Panc1 (cell line): ENCODE measurements at regions not wholly inside any gene's neighbourhood (a gene's known extent, or its start where the extent isn't known, plus 50 kb on each side); places are given as distances from the start of the nearest gene placed in this dataset.

ENCODE experiments used
- ATAC-seq: fragments of 200-7000 bp; cut with Tn5 transposase; 2 replicates; pipeline ENCODE4 v1.9.1; 2020; ENCODE audit warnings: mild to moderate bottlenecking, moderate library complexity
- BruUV-seq: library from RNA; stranded (reverse); fragments of 400-500 nt; replicated peaks from 2 replicates; lab custom pipeline; 2021; lab: Mats Ljungman, UMichigan
- CTCF ChIA-PET: fragments of 300-600 bp; sonication (Branson Sonifier 250); formaldehyde crosslinking; loops from one replicate; lab custom pipeline; 2022; ENCODE audit warnings: antibody characterized with exemption; lab: Charles Lee
- POLR2A ChIA-PET: fragments of 300-600 bp; sonication (Branson Sonifier 250); formaldehyde crosslinking; loops from one replicate; lab custom pipeline; 2022; ENCODE audit warnings: antibody characterized with exemption; lab: Charles Lee
- DNase-seq: peaks from one replicate; pipeline ENCODE4 v3.0.0-alpha.2; 2010; ENCODE audit warnings: low read depth, low spot score
- H3K27ac ChIP-seq: 2 replicates; pipeline ENCODE4 v1.5.1; 2011; ENCODE audit warnings: mild to moderate bottlenecking, low read length, inconsistent platforms
- H3K27me3 ChIP-seq: fragments of 200-500 bp; sonication (Bioruptor generic); 2 replicates; pipeline ENCODE4 v1.6.0; 2014; ENCODE audit warnings: low read length, inconsistent platforms; ENCODE audit not compliant: control insufficient read depth, insufficient read depth
- H3K36me3 ChIP-seq: fragments of 200-500 bp; sonication (Bioruptor generic); 2 replicates; pipeline ENCODE4 v1.5.1; 2014; ENCODE audit warnings: inconsistent platforms, mild to moderate bottlenecking, low read length, moderate library complexity; ENCODE audit not compliant: control insufficient read depth, insufficient read depth
- H3K4me1 ChIP-seq: 2 replicates; pipeline ENCODE4 v1.5.1; 2011; ENCODE audit warnings: inconsistent platforms, mild to moderate bottlenecking, low read length, moderate library complexity; ENCODE audit not compliant: control insufficient read depth, insufficient read depth
- H3K4me3 ChIP-seq, 2 experiments: 2 replicates each; pipeline ENCODE4 v1.5.1; 2011 to 2012; ENCODE audit warnings: low read depth in 2 of 2, low read length in 2 of 2, mild to moderate bottlenecking in 2 of 2, inconsistent platforms in 1 of 2, moderate library complexity in 1 of 2
- H3K9me3 ChIP-seq: fragments of 200-500 bp; sonication (Bioruptor generic); 2 replicates; pipeline ENCODE4 v1.5.1; 2014; ENCODE audit warnings: low read depth, mild to moderate bottlenecking, inconsistent platforms, low read length, moderate library complexity; ENCODE audit not compliant: control insufficient read depth, insufficient read depth
- CTCF ChIP-seq: fragments of 450-650 bp; IDR thresholded peaks from 2 replicates; pipeline ENCODE4 v1.5.1; 2017; ENCODE audit warnings: mild to moderate bottlenecking
- POLR2AphosphoS5 ChIP-seq: IDR thresholded peaks from 2 replicates; pipeline ENCODE4 v1.6.1; 2012; ENCODE audit warnings: mild to moderate bottlenecking, low read depth, low read length, moderate library complexity
- REST ChIP-seq, 2 experiments: IDR thresholded peaks; 2 replicates each; pipeline ENCODE4 v1.6.1; 2011 to 2012; ENCODE audit warnings: low read depth in 2 of 2, control low read depth in 1 of 2, low read length in 1 of 2, mild to moderate bottlenecking in 1 of 2, moderate library complexity in 1 of 2; ENCODE audit not compliant: insufficient read depth in 1 of 2
- SIN3A ChIP-seq: IDR thresholded peaks from 2 replicates; pipeline ENCODE4 v1.6.1; 2012; ENCODE audit warnings: low read depth, mild to moderate bottlenecking, low read length, moderate library complexity, borderline replicate concordance; ENCODE audit not compliant: insufficient read depth
- TCF7L2 ChIP-seq: IDR thresholded peaks from 2 replicates; pipeline ENCODE4 v1.6.1; 2011; ENCODE audit warnings: mild to moderate bottlenecking, low read depth, low read length, inconsistent platforms
- in situ Hi-C: cut with HindIII; loops from 2 replicates; pipeline ENCODE4 v1.10.0; 2016; ENCODE audit warnings: low sequenced_read_pairs, low pct_unique_long_range_greater_than_20kb
- intact Hi-C: fragments of 100-400 bp; cut with micrococcal nuclease; formaldehyde crosslinking; loops from one replicate; pipeline ENCODE4 v1.10.0; 2022; ENCODE audit not compliant: unreplicated experiment

- POLR2A ChIA-PET = no interaction called here
Observed at GRCh38 chr4:24228692-24229091, 338.8 kb upstream of the PPARGC1A start.

GRCh38 chr4:24226667-24227066 lies 336.8 kb upstream of the PPARGC1A start:
- no peak for DNase-seq
- no peak overlapping the region for H3K4me3 ChIP-seq
- intact Hi-C loops (no loop called here), in situ Hi-C loops (no loop called here)
- no peak for ATAC-seq
- H3K27me3 ChIP-seq = no peaks in the 10 kb centered on the region; the same call in 1 of the 2 replicates
- TF ChIP-seq TCF7L2 (no peak), POLR2AphosphoS5 (no peak), CTCF (no peak), REST (IDR thresholded peaks at IDR 0.05; ENCODE audit: insufficient read depth in 1 of 2, low read depth in 2 of 2, low read length in 1 of 2) (no peak), SIN3A (no peak)
- H3K4me1 ChIP-seq = no peaks in the 10 kb centered on the region
- ChIA-PET CTCF (no interaction called here), POLR2A (no interaction called here)
- no peaks in the 10 kb centered on the region for H3K9me3 ChIP-seq
- BruUV-seq = no TSS peak
- no peak overlapping the region for H3K27ac ChIP-seq
- no peaks in the 10 kb centered on the region for H3K36me3 ChIP-seq

More at GRCh38 chr4:24228692-24229091, 338.8 kb upstream of the PPARGC1A start:
- in situ Hi-C loops (no loop called here), intact Hi-C loops (no loop called here)
- CTCF ChIA-PET = no interaction called here
- BruUV-seq = no TSS peak
- no peak for ATAC-seq
- no peaks in the 10 kb centered on the region; the same call in 1 of the 2 replicates for H3K27me3 ChIP-seq
- no peak for DNase-seq
- no peak overlapping the region for H3K27ac ChIP-seq
- no peaks in the 10 kb centered on the region for H3K36me3 ChIP-seq
- H3K9me3 ChIP-seq = no peaks in the 10 kb centered on the region
- H3K4me1 ChIP-seq = no peaks in the 10 kb centered on the region
- TF ChIP-seq REST (IDR thresholded peaks at IDR 0.05; ENCODE audit: insufficient read depth in 1 of 2, low read depth in 2 of 2, low read length in 1 of 2) (no peak), CTCF (no peak), POLR2AphosphoS5 (no peak), SIN3A (no peak), TCF7L2 (no peak)
- no peak overlapping the region for H3K4me3 ChIP-seq
